ENCODE measurements at regions not wholly inside any gene's neighbourhood (a gene's known extent, or its start where the extent isn't known, plus 50 kb on each side); places are given as distances from the start of the nearest gene placed in this dataset.

GRCh38 chr4:126427853-126428252, 1113.1 kb downstream of the FAT4 start:
- Histone ChIP-seq H3K79me2 (ENCODE audit: control insufficient read depth, insufficient read depth, low read length) (no peaks in the 10 kb centered on the region), H4K20me1 (ENCODE audit: control insufficient read depth, insufficient read depth, low read length, poor library complexity, severe bottlenecking) (no peaks in the 10 kb centered on the region), H3K4me2 (replicated peaks; ENCODE audit: low read depth, low read length, poor library complexity, severe bottlenecking) (no peak overlapping the region), H3K27me3 (replicated peaks in 1 of 4; ENCODE audit: control extremely low read depth in 1 of 4, control insufficient read depth in 3 of 4, insufficient read depth in 4 of 4, low read length in 3 of 4) (no peaks in the 10 kb centered on the region), H3K9me3 (ENCODE audit: control extremely low read depth in 1 of 3, control insufficient read depth in 2 of 3, insufficient read depth in 1 of 3, low read length in 2 of 3) (no peaks in the 10 kb centered on the region), H3K36me3 (replicated peaks in 1 of 2; ENCODE audit: control extremely low read depth in 1 of 2, control insufficient read depth in 1 of 2, extremely low read depth in 1 of 2, insufficient read depth in 2 of 2, low read length in 1 of 2) (no peaks in the 10 kb centered on the region), H3K27ac (ENCODE audit: low read length in 2 of 2) (no peak overlapping the region), H3K4me3 (ENCODE audit: control extremely low read depth in 1 of 5, extremely low read depth in 1 of 5, insufficient read depth in 1 of 5, low read depth in 2 of 5, low read length in 4 of 5) (no peak overlapping the region), H3K4me1 (ENCODE audit: control insufficient read depth in 2 of 2, insufficient read depth in 2 of 2, low read length in 2 of 2) (no peaks in the 10 kb centered on the region), H3K9ac (ENCODE audit: low read length) (no peak overlapping the region), H2AFZ (ENCODE audit: insufficient read depth, low read depth, low read length, poor library complexity, severe bottlenecking) (no peak overlapping the region)
- ChIA-PET POLR2A (no interaction called here), CTCF (no interaction called here)
- intact Hi-C loops (cut with micrococcal nuclease) = no loop called here
- Mint-ChIP-seq H3K4me3 (no peak overlapping the region), H3K4me1 (no peaks in the 10 kb centered on the region), H3K9me3 (ENCODE audit: insufficient read depth) (peaks cover 3% of the 10 kb centered on the region), H3K27ac (no peak overlapping the region), H3K27me3 (no peaks in the 10 kb centered on the region)
- DNase-seq (no peak), ATAC-seq (ENCODE audit: low read depth) (no peak)
- TF ChIP-seq EZH2 (IDR thresholded peaks at IDR 0.05; ENCODE audit: borderline replicate concordance, insufficient read depth, low read depth, low read length, poor library complexity, severe bottlenecking) (no peak), CTCF (IDR thresholded peaks at IDR 0.05) (no peak)
- WGBS (ENCODE audit: insufficient coverage) = no CpG with 5 or more reads among the region's 4 CpGs

GRCh38 chr4:126431049-126431448, 1116.3 kb downstream of the FAT4 start:
- Mint-ChIP-seq H3K9me3 (ENCODE audit: insufficient read depth) (peaks cover 2% of the 10 kb centered on the region), H3K27me3 (no peaks in the 10 kb centered on the region), H3K27ac (no peak overlapping the region), H3K4me3 (no peak overlapping the region), H3K4me1 (no peaks in the 10 kb centered on the region)
- intact Hi-C loops (cut with micrococcal nuclease) = no loop called here
- H3K9me3 ChIP-seq (ENCODE audit: control extremely low read depth in 1 of 3, control insufficient read depth in 2 of 3, insufficient read depth in 1 of 3, low read length in 2 of 3) = no peaks in the 10 kb centered on the region
- H3K4me1 ChIP-seq (ENCODE audit: control insufficient read depth in 2 of 2, insufficient read depth in 2 of 2, low read length in 2 of 2) = no peaks in the 10 kb centered on the region
- no peak overlapping the region for H3K4me2 ChIP-seq (replicated peaks; ENCODE audit: low read depth, low read length, poor library complexity, severe bottlenecking)
- WGBS (ENCODE audit: insufficient coverage) = 76% methylated on average over 3 of the region's 6 CpGs
- CTCF ChIA-PET = no interaction called here
- H3K36me3 ChIP-seq (replicated peaks in 1 of 2; ENCODE audit: control extremely low read depth in 1 of 2, control insufficient read depth in 1 of 2, extremely low read depth in 1 of 2, insufficient read depth in 2 of 2, low read length in 1 of 2) = no peaks in the 10 kb centered on the region
- ATAC-seq (ENCODE audit: low read depth) = no peak
- TF ChIP-seq EZH2 (IDR thresholded peaks at IDR 0.05; ENCODE audit: borderline replicate concordance, insufficient read depth, low read depth, low read length, poor library complexity, severe bottlenecking) = no peak
- no peak for TF ChIP-seq CTCF (IDR thresholded peaks at IDR 0.05)
- no peak for DNase-seq
- no peaks in the 10 kb centered on the region for H3K79me2 ChIP-seq (ENCODE audit: control insufficient read depth, insufficient read depth, low read length)
- no peak overlapping the region for H3K27ac ChIP-seq (ENCODE audit: low read length in 2 of 2)
- no peak overlapping the region for H3K4me3 ChIP-seq (ENCODE audit: control extremely low read depth in 1 of 5, extremely low read depth in 1 of 5, insufficient read depth in 1 of 5, low read depth in 2 of 5, low read length in 4 of 5)
- H3K9ac ChIP-seq (ENCODE audit: low read length) = no peak overlapping the region
- POLR2A ChIA-PET = no interaction called here
- no peak overlapping the region for H2AFZ ChIP-seq (ENCODE audit: insufficient read depth, low read depth, low read length, poor library complexity, severe bottlenecking)
- H4K20me1 ChIP-seq (ENCODE audit: control insufficient read depth, insufficient read depth, low read length, poor library complexity, severe bottlenecking) = no peaks in the 10 kb centered on the region
- H3K27me3 ChIP-seq (replicated peaks in 1 of 4; ENCODE audit: control extremely low read depth in 1 of 4, control insufficient read depth in 3 of 4, insufficient read depth in 4 of 4, low read length in 3 of 4) = no peaks in the 10 kb centered on the region

Data from B cell (primary cell).